GM12872 (cell line): ENCODE measurements at regions not wholly inside any gene's neighbourhood (a gene's known extent, or its start where the extent isn't known, plus 50 kb on each side); places are given as distances from the start of the nearest gene placed in this dataset.

Source experiments
- CTCF ChIP-seq: IDR thresholded peaks from 3 replicates; pipeline ENCODE4 v1.5.1; 2011; ENCODE audit warnings: low read depth, mild to moderate bottlenecking, low read length, moderate library complexity; ENCODE audit not compliant: insufficient read depth

GRCh38 chr3:68485051-68485450 is 447.3 kb downstream of the TAFA4 start:
- no peak for TF ChIP-seq CTCF

GRCh38 chr3:68483601-68484000 is 448.7 kb downstream of the TAFA4 start:
- no peak for TF ChIP-seq CTCF

- TF ChIP-seq CTCF: no peak
These were observed 449.3 kb downstream of the TAFA4 start for GRCh38 chr3:68483041-68483440.

- TF ChIP-seq CTCF: no peak
These were observed 449.8 kb downstream of the TAFA4 start for GRCh38 chr3:68482565-68482964.

- no peak for TF ChIP-seq CTCF
These were observed 452.6 kb downstream of the TAFA4 start for GRCh38 chr3:68479779-68480178.

- no peak for TF ChIP-seq CTCF
These were observed 463.5 kb downstream of the TAFA4 start for GRCh38 chr3:68468695-68469375.

GRCh38 chr3:68467465-68467864 is 464.9 kb downstream of the TAFA4 start:
- no peak for TF ChIP-seq CTCF
